Activated CD4-positive, alpha-beta T cell treated with anti-CD3 and anti-CD28 coated beads for 36 hours (primary cell): ENCODE measurements at regions not wholly inside any gene's neighbourhood (a gene's known extent, or its start where the extent isn't known, plus 50 kb on each side); places are given as distances from the start of the nearest gene placed in this dataset.
A peak's percentile ranks its signal among the peaks of the same experiment; 100 is the strongest.
"Not testable (repeated sequence)": the region's sequence is repeated elsewhere in the genome, so short reads cannot be mapped to it uniquely, and the experiment has no call there.

Experiments used
- ATAC-seq: fragments of 200-7000 bp; cut with Tn5 transposase; one replicate; pipeline ENCODE4 v1.10.0; 2021; ENCODE audit warnings: mild to moderate bottlenecking, moderate library complexity
- CTCF ChIA-PET: fragments of 350-600 bp; sonication (Branson Sonifier 250); formaldehyde crosslinking; loops from one replicate; lab custom pipeline; 2021; ENCODE audit warnings: antibody characterized with exemption; lab: Charles Lee
- POLR2A ChIA-PET: fragments of 350-600 bp; sonication (Branson Sonifier 250); formaldehyde crosslinking; loops from one replicate; lab custom pipeline; 2021; ENCODE audit warnings: antibody characterized with exemption, inconsistent platforms; lab: Charles Lee
- DNase-seq: peaks from one replicate; pipeline ENCODE4 v3.0.0-alpha.2; 2020
- H3K27ac Mint-ChIP-seq: one replicate; pipeline ENCODE4 v1.8.0; 2021; ENCODE audit warnings: mixed read lengths
- H3K27me3 Mint-ChIP-seq: one replicate; pipeline ENCODE4 v1.8.0; 2021; ENCODE audit warnings: mixed read lengths
- H3K36me3 Mint-ChIP-seq: one replicate; pipeline ENCODE4 v1.8.0; 2021; ENCODE audit warnings: low read depth, mixed read lengths
- H3K4me1 Mint-ChIP-seq: one replicate; pipeline ENCODE4 v1.8.0; 2021; ENCODE audit warnings: mixed read lengths
- H3K4me3 Mint-ChIP-seq: one replicate; pipeline ENCODE4 v1.8.0; 2021; ENCODE audit warnings: mild to moderate bottlenecking, moderate library complexity, mixed read lengths
- H3K9me3 Mint-ChIP-seq: one replicate; pipeline ENCODE4 v1.8.0; 2021; ENCODE audit warnings: low read depth, mixed read lengths
- intact Hi-C, 2 experiments: fragments of 100-400 bp; cut with DNase I in 1 of 2; cut with micrococcal nuclease in 1 of 2; formaldehyde crosslinking; loops; one replicate each; pipeline versions ENCODE4 v1.14.2 to v1.15.1; 2022 to 2024; cut with DNase I, micrococcal nuclease

DNA sequence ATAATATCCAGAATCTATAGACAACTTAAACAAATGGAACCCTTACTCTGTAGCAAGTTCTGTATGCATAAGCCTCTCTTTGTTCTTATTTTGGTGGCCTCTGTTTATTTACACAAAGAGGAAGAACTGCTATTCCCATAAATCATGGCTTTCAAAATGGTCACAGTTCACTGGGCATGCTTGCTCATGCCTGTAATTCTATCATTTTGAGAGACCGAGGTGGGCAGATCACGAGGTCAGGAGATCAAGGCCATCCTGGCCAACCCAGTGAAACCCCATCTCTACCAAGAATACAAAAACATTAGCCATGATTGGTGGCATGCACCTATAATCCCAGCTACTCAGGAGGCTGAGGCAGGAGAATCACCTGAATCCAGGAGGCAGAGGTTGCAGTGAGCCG, 307.3 kb upstream of the ZNF337 start:
- CTCF ChIA-PET, H3K4me3 Mint-ChIP-seq, H3K36me3 Mint-ChIP-seq, ATAC-seq, intact Hi-C loops, DNase-seq, H3K4me1 Mint-ChIP-seq, H3K27me3 Mint-ChIP-seq, H3K27ac Mint-ChIP-seq, H3K9me3 Mint-ChIP-seq, POLR2A ChIA-PET: not testable (repeated sequence)

DNA sequence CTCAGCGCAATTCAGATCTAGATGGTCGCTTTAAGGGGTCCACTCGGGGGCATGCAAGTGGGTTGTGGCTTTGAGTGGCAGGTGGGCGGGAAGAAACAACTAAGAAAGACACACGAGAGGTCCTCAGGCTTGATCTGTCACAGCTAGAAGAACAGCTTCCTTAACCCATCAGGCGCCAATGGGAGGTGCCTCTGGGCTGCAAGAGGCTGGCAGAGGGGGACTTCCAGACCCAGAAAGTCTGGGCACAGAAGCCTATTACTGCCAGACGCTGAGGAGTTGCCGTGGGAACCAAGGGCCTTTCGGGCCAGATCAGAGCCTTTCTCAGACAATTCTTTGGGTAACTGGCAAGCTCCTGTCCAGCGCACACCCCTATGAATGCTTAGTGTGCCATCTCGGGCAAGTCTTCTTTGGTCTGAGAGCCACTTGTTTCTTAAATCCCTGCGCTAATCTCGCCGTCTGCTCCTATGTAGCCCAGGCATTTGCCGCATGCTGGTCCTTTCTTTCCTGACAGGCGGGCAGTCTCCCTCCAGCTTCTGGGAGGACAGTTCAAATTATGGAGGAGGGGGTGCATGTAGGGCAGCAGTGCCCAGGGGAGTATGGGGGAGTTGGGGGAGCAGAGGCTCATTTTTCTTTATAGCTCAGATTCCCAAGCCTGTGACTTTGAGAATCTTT, 300.9 kb upstream of the ZNF337 start:
- CTCF ChIA-PET, DNase-seq, H3K4me1 Mint-ChIP-seq, H3K4me3 Mint-ChIP-seq, ATAC-seq, POLR2A ChIA-PET, H3K36me3 Mint-ChIP-seq, H3K27me3 Mint-ChIP-seq, H3K9me3 Mint-ChIP-seq, intact Hi-C loops, H3K27ac Mint-ChIP-seq: not testable (repeated sequence)

DNA sequence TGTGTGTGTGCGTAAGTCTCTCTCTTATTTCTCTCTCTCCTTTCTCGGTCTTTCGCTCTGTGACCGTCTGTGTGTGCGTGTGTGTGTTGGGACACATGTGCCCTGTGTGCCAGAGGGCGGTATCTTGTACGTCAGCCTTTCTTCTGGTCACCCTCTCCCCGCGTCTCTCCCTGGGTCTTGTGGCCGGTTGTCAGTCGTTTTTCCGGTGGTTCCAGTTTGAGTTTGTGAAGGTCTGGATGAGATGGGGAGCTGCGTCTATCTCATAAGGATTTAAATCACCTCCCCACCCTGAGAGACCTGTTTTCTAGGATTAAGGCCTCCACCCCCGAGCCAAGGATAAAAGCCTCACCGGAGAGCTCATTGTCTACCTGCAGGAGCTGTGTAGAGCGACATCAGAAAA, 295.5 kb upstream of the ZNF337 start:
- ATAC-seq = no peak
- POLR2A ChIA-PET = interaction anchor here (0.7 kb wide), 1 partner anchor 401 kb away, joined by 3 read pairs; no protein-coding TSS in a partner anchor
- no peak overlapping the region for H3K27ac Mint-ChIP-seq

GRCh38 chr20:25991756-25992130, 295.1 kb upstream of the ZNF337 start:
- POLR2A ChIA-PET = interaction anchor here (0.7 kb wide), 1 partner anchor 400 kb away, joined by 3 read pairs; no protein-coding TSS in a partner anchor

More for the DNA sequence above, 295.5 kb upstream of the ZNF337 start:
- intact Hi-C loops = no loop called here
- peaks cover 7% of the 10 kb centered on the region for H3K4me1 Mint-ChIP-seq
- no peaks in the 10 kb centered on the region for H3K9me3 Mint-ChIP-seq
- peaks cover 3% of the 10 kb centered on the region for H3K27me3 Mint-ChIP-seq
- no peak for DNase-seq
- no peak overlapping the region for H3K4me3 Mint-ChIP-seq
- H3K36me3 Mint-ChIP-seq = no peaks in the 10 kb centered on the region
- CTCF ChIA-PET = no interaction called here

DNA sequence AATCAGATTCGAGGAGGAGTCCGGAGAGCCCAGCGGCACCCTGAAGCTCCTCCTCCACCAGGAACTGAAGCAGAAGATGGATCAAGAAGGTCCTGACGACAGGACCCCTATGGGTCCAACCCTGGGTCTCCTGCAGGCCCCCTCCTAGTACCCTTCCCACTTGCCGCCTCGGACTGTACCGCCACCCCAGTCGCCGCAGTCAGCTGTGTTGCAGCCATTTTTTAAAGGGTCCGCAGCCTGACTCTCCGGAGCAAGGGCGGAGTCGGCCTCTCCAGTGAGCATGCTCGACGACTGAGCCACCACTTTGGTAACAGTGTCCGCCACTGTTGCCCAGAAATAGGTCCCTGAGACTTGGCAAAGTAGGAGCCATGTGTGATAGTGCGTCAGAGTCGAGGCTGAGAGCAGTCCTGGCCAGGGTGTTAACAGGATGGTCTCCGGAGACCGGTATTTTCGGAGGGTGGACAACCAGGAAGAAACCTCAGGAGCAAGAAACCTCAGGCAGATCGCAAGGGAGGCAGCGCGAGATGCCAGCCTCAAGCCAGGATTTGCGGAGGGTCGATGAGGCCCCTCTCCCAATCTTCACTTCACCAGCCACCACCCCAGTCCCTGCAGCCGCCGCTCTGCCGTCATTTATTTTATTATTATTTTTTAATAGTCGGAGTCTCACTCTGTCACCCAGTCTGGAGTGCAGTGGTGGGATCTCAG, 294.6 kb upstream of the ZNF337 start:
- H3K36me3 Mint-ChIP-seq = no peaks in the 10 kb centered on the region
- ATAC-seq = no peak
- no peak for DNase-seq
- peaks cover 10% of the 10 kb centered on the region for H3K4me1 Mint-ChIP-seq
- ChIA-PET POLR2A (no interaction called here), CTCF (no interaction called here)
- no peaks in the 10 kb centered on the region for H3K9me3 Mint-ChIP-seq
- H3K4me3 Mint-ChIP-seq = no peak overlapping the region
- peaks cover 5% of the 10 kb centered on the region for H3K27me3 Mint-ChIP-seq
- intact Hi-C loops = no loop called here
- H3K27ac Mint-ChIP-seq = no peak overlapping the region

More at GRCh38 chr20:25991756-25992130, 295.1 kb upstream of the ZNF337 start:
- CTCF ChIA-PET = no interaction called here
- Mint-ChIP-seq H3K27ac (no peak overlapping the region), H3K9me3 (no peaks in the 10 kb centered on the region), H3K27me3 (peaks cover 3% of the 10 kb centered on the region), H3K36me3 (no peaks in the 10 kb centered on the region), H3K4me3 (no peak overlapping the region), H3K4me1 (peaks cover 10% of the 10 kb centered on the region)
- intact Hi-C loops = no loop called here
- ATAC-seq = no peak
- DNase-seq = no peak

DNA sequence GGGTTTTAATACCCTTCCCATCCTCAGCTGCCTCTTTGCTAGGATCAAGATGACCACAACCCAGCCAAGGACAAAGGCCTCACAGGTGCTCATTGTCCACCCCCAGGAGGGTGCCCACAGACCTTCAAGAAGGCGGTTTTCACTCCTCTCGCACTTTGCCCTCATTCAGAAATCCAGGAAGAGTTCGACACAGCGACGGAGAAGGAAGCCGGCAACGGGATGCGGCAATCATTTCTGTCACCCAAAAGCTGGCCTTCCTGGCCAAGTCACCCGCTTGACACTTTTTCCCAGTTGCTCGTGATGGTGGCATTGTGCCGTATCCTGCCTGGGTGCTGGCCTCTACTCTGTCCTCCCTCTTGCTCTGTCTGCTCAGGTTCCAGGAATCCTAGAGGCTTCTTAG, 293.0 kb upstream of the ZNF337 start:
- H3K4me3 Mint-ChIP-seq, H3K27ac Mint-ChIP-seq, POLR2A ChIA-PET, H3K9me3 Mint-ChIP-seq, intact Hi-C loops, ATAC-seq, H3K36me3 Mint-ChIP-seq, DNase-seq, CTCF ChIA-PET: not testable (repeated sequence)
- peaks cover 12% of the 10 kb centered on the region for H3K4me1 Mint-ChIP-seq
- peaks cover 10% of the 10 kb centered on the region for H3K27me3 Mint-ChIP-seq

- Mint-ChIP-seq H3K4me1 (peaks cover 12% of the 10 kb centered on the region), H3K27ac (no peak overlapping the region), H3K36me3 (no peaks in the 10 kb centered on the region), H3K9me3 (no peaks in the 10 kb centered on the region), H3K4me3 (no peak overlapping the region), H3K27me3 (peaks cover 10% of the 10 kb centered on the region)
- ChIA-PET CTCF (no interaction called here), POLR2A (no interaction called here)
- DNase-seq (no peak), ATAC-seq (no peak)
- intact Hi-C loops = no loop called here
Observed at GRCh38 chr20:25989196-25989595, 292.5 kb upstream of the ZNF337 start.

DNA sequence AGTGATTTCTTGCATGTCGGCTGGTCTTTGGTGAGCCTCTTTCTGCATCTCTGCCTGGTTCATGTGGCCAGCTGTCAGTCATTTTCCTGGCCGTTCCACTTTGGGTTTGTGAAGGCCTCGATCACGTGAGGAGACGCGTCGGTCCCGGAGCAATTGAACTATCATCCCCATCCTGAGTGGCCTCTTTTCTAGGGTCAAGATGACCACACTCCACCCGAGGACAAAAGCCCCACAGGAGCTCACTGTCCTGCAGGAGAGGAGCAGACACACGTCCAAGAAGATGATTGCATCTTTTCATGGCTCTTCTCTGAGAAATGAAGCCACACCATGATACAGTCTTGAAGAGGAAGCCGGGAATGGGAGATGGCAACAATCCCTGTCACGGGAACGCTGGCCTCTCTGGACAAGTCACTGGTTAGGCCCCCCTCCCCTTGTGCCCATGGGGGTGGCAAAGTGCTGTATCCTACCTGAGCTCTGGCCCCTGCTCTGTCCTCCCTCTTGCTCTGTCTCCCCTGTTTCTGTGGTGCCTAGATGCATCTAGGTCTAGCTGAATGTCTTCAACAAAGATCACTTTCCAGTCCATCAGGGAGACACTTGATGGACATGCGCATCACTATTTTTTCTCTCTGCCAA, 291.4 kb upstream of the ZNF337 start:
- H3K4me3 Mint-ChIP-seq = peak overlapping the region; percentile 51
- H3K9me3 Mint-ChIP-seq, CTCF ChIA-PET, H3K36me3 Mint-ChIP-seq, H3K27ac Mint-ChIP-seq, ATAC-seq, intact Hi-C loops, DNase-seq, POLR2A ChIA-PET: not testable (repeated sequence)
- peaks cover 10% of the 10 kb centered on the region for H3K27me3 Mint-ChIP-seq
- H3K4me1 Mint-ChIP-seq = peaks cover 12% of the 10 kb centered on the region

DNA sequence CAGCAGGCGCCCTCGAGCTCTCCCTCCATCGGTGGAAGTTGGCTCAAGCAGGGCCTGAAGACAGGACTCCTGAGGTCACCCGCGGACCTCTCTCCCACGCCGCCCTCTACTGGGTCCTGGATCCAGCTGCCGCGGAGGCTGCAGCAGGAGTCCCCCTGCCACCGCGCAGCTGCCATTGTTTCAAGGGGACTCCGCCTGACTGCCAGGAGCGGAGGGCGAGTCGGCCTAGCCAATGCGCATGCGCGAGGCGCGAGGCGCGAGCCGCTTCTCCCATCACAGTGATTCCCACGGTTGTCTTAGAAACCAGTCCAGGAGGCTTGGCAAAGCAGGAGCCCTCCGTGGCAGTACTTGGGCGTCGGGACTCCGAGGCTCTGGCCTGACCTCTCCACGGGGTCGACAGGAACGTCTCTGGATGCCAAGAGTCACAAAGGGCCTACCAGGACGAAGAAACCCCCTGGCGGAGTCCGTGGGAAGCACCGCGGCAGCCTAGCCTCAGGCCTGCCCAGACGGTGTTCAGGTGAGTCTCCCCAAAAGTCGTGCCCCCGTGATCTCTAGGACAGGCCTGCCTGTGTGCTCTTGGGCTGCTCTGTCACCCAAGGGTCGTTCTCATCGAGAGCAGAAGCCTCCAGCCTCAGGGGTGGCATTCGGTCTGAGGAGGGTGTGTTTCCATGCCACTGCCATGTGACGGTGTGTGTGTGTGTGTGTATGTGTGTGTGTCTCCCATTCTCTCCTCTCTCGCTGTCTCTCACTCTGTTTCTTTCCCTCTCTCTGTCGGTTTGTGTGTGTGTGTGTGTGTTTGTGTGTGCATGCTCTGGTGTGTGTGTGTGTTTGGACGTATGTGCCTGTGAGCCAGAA, 290.6 kb upstream of the ZNF337 start:
- H3K36me3 Mint-ChIP-seq = no peaks in the 10 kb centered on the region
- peaks cover 10% of the 10 kb centered on the region for H3K27me3 Mint-ChIP-seq
- peak overlapping the region; percentile 51 for H3K4me3 Mint-ChIP-seq
- H3K4me1 Mint-ChIP-seq = peaks cover 12% of the 10 kb centered on the region
- intact Hi-C loops = no loop called here
- no peak overlapping the region for H3K27ac Mint-ChIP-seq
- POLR2A ChIA-PET = no interaction called here
- ATAC-seq = peak; percentile 77
- no peaks in the 10 kb centered on the region for H3K9me3 Mint-ChIP-seq
- CTCF ChIA-PET = no interaction called here
- peak; percentile 73 for DNase-seq

- ChIA-PET POLR2A (no interaction called here), CTCF (no interaction called here)
- H3K4me3 Mint-ChIP-seq = peak overlapping the region; percentile 15
Observed at GRCh38 chr20:25985597-25985996, 288.9 kb upstream of the ZNF337 start.

GRCh38 chr20:25984933-25985332, 288.3 kb upstream of the ZNF337 start:
- H3K36me3 Mint-ChIP-seq = no peaks in the 10 kb centered on the region
- H3K9me3 Mint-ChIP-seq = no peaks in the 10 kb centered on the region
- H3K27ac Mint-ChIP-seq = no peak overlapping the region
- ChIA-PET CTCF (interaction anchor here (1.0 kb wide), 1 partner anchor 12 kb away, joined by 3 read pairs; no protein-coding TSS in a partner anchor), POLR2A (no interaction called here)
- ATAC-seq = peak; percentile 54
- H3K27me3 Mint-ChIP-seq = peaks cover 7% of the 10 kb centered on the region
- peak; percentile 66 for DNase-seq
- no peak overlapping the region for H3K4me3 Mint-ChIP-seq
- intact Hi-C loops = no loop called here
- H3K4me1 Mint-ChIP-seq = peaks cover 15% of the 10 kb centered on the region

More at GRCh38 chr20:25985597-25985996, 288.9 kb upstream of the ZNF337 start:
- peaks cover 15% of the 10 kb centered on the region for H3K4me1 Mint-ChIP-seq
- ATAC-seq (no peak), DNase-seq (no peak)
- H3K27me3 Mint-ChIP-seq = peaks cover 7% of the 10 kb centered on the region
- no peaks in the 10 kb centered on the region for H3K9me3 Mint-ChIP-seq
- no peaks in the 10 kb centered on the region for H3K36me3 Mint-ChIP-seq
- intact Hi-C loops = no loop called here
- H3K27ac Mint-ChIP-seq = no peak overlapping the region
